HFFc6 (cell line): ENCODE measurements at regions not wholly inside any gene's neighbourhood (a gene's known extent, or its start where the extent isn't known, plus 50 kb on each side); places are given as distances from the start of the nearest gene placed in this dataset.

ENCODE experiments used
- DNase-seq: peaks from one replicate; pipeline ENCODE4 v3.0.0-alpha.2; 2018
- H3K27ac Mint-ChIP-seq: 2 replicates; pipeline ENCODE4 v1.8.0; 2020; ENCODE audit warnings: mild to moderate bottlenecking, mixed read lengths
- H3K27me3 Mint-ChIP-seq: 2 replicates; pipeline ENCODE4 v1.8.0; 2021; ENCODE audit warnings: mild to moderate bottlenecking, moderate library complexity, mixed read lengths; ENCODE audit not compliant: insufficient read depth
- H3K36me3 Mint-ChIP-seq: 2 replicates; pipeline ENCODE4 v1.8.0; 2021; ENCODE audit warnings: low read depth, mixed read lengths
- H3K4me1 Mint-ChIP-seq: 2 replicates; pipeline ENCODE4 v1.8.0; 2020; ENCODE audit warnings: low read depth, mixed read lengths
- H3K4me3 Mint-ChIP-seq: 2 replicates; pipeline ENCODE4 v1.8.0; 2020; ENCODE audit warnings: mild to moderate bottlenecking, moderate library complexity, mixed read lengths
- H3K9me3 Mint-ChIP-seq: 2 replicates; pipeline ENCODE4 v1.8.0; 2020; ENCODE audit warnings: mild to moderate bottlenecking, mixed read lengths
- TF ChIP-seq, protein P1 (sequence below): fragments of 200-600 bp; sonication (generic); IDR thresholded peaks from 2 replicates; pipeline ENCODE4 v1.5.0; 2021; ENCODE audit warnings: antibody characterized with exemption, mild to moderate bottlenecking

- no peak overlapping the region for H3K27ac Mint-ChIP-seq
- no peaks in the 10 kb centered on the region for H3K36me3 Mint-ChIP-seq
- DNase-seq = no peak
- peaks cover 24% of the 10 kb centered on the region for H3K9me3 Mint-ChIP-seq
- TF ChIP-seq, protein P1, sequence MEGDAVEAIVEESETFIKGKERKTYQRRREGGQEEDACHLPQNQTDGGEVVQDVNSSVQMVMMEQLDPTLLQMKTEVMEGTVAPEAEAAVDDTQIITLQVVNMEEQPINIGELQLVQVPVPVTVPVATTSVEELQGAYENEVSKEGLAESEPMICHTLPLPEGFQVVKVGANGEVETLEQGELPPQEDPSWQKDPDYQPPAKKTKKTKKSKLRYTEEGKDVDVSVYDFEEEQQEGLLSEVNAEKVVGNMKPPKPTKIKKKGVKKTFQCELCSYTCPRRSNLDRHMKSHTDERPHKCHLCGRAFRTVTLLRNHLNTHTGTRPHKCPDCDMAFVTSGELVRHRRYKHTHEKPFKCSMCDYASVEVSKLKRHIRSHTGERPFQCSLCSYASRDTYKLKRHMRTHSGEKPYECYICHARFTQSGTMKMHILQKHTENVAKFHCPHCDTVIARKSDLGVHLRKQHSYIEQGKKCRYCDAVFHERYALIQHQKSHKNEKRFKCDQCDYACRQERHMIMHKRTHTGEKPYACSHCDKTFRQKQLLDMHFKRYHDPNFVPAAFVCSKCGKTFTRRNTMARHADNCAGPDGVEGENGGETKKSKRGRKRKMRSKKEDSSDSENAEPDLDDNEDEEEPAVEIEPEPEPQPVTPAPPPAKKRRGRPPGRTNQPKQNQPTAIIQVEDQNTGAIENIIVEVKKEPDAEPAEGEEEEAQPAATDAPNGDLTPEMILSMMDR = no peak
- H3K4me3 Mint-ChIP-seq = no peak overlapping the region
- H3K4me1 Mint-ChIP-seq = no peaks in the 10 kb centered on the region
- no peaks in the 10 kb centered on the region for H3K27me3 Mint-ChIP-seq
These were observed 258.1 kb downstream of the RAB38 start for GRCh38 chr11:87917111-87917510.

- Mint-ChIP-seq H3K36me3 (no peaks in the 10 kb centered on the region), H3K4me1 (no peaks in the 10 kb centered on the region), H3K4me3 (no peak overlapping the region), H3K27me3 (peaks cover 3% of the 10 kb centered on the region; the same call in 1 of the 2 replicates), H3K9me3 (peaks cover 15% of the 10 kb centered on the region), H3K27ac (no peak overlapping the region)
- TF ChIP-seq, protein P1 = no peak
- no peak for DNase-seq
These were observed 266.1 kb downstream of the RAB38 start for GRCh38 chr11:87909178-87909577.

GRCh38 chr11:87908086-87908485 is 267.2 kb downstream of the RAB38 start:
- Mint-ChIP-seq H3K36me3 (no peaks in the 10 kb centered on the region), H3K4me3 (no peak overlapping the region), H3K4me1 (no peaks in the 10 kb centered on the region), H3K27ac (no peak overlapping the region), H3K27me3 (peaks cover 3% of the 10 kb centered on the region; the same call in 1 of the 2 replicates), H3K9me3 (peaks cover 4% of the 10 kb centered on the region)
- TF ChIP-seq, protein P1 = no peak
- DNase-seq = no peak

DNA sequence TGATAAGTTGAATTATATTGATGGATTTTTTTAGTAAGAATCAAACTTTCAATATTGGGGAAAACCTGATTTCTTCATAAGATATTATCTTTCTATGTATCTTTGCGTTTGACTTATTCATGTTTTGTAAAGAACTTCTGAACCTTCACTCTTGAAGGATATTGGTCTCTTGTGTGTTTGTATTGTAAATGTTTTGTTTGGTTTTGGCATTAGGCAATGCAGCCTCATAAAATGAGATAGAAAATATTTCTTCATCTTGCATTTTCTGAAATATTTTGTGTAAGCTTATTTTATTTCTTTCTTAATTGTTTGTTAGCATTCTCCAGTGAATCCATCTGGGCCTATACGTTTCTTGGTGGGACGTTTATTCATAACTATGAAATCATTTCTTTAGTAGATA is 271.9 kb downstream of the RAB38 start:
- no peak for DNase-seq
- Mint-ChIP-seq H3K9me3 (no peaks in the 10 kb centered on the region), H3K4me1 (no peaks in the 10 kb centered on the region), H3K27me3 (no peaks in the 10 kb centered on the region; the same call in 1 of the 2 replicates), H3K27ac (no peak overlapping the region), H3K4me3 (no peak overlapping the region), H3K36me3 (no peaks in the 10 kb centered on the region)
- TF ChIP-seq, protein P1 = no peak

- Mint-ChIP-seq H3K4me3 (no peak overlapping the region), H3K27ac (no peak overlapping the region), H3K4me1 (no peaks in the 10 kb centered on the region), H3K36me3 (no peaks in the 10 kb centered on the region), H3K9me3 (no peaks in the 10 kb centered on the region), H3K27me3 (no peaks in the 10 kb centered on the region; the same call in 1 of the 2 replicates)
- no peak for DNase-seq
- TF ChIP-seq, protein P1 = no peak
These were observed 273.9 kb downstream of the RAB38 start for GRCh38 chr11:87901341-87901740.

- TF ChIP-seq, protein P1 = no peak
- no peaks in the 10 kb centered on the region; the same call in 1 of the 2 replicates for H3K27me3 Mint-ChIP-seq
- no peak for DNase-seq
- H3K27ac Mint-ChIP-seq = no peak overlapping the region
- no peak overlapping the region for H3K4me3 Mint-ChIP-seq
- H3K9me3 Mint-ChIP-seq = no peaks in the 10 kb centered on the region
- no peaks in the 10 kb centered on the region for H3K36me3 Mint-ChIP-seq
- H3K4me1 Mint-ChIP-seq = no peaks in the 10 kb centered on the region
These were observed 277.3 kb downstream of the RAB38 start for GRCh38 chr11:87897921-87898320.
